Parathyroid adenoma (tissue), 2 donors: ENCODE measurements at regions not wholly inside any gene's neighbourhood (a gene's known extent, or its start where the extent isn't known, plus 50 kb on each side); places are given as distances from the start of the nearest gene placed in this dataset.

Experiments
- H2AFZ ChIP-seq: fragments of 300-600 bp; sonication (generic); one replicate; pipeline ENCODE4 v1.7.0; 2017; ENCODE audit warnings: antibody characterized with exemption, mild to moderate bottlenecking
- H3K27ac ChIP-seq: fragments of 300-600 bp; sonication (generic); one replicate; pipeline ENCODE4 v1.7.0; 2017
- H3K27me3 ChIP-seq: fragments of 300-600 bp; sonication (generic); one replicate; pipeline ENCODE4 v1.7.0; 2017; ENCODE audit warnings: low read length; ENCODE audit not compliant: control insufficient read depth, insufficient read depth
- H3K36me3 ChIP-seq: fragments of 300-600 bp; sonication (generic); one replicate; pipeline ENCODE4 v1.7.0; 2017; ENCODE audit warnings: low read length; ENCODE audit not compliant: control insufficient read depth, insufficient read depth
- H3K4me1 ChIP-seq: fragments of 300-600 bp; sonication (generic); one replicate; pipeline ENCODE4 v1.7.0; 2017; ENCODE audit warnings: control low read depth
- H3K4me2 ChIP-seq: fragments of 300-600 bp; sonication (generic); one replicate; pipeline ENCODE4 v1.7.0; 2017; ENCODE audit warnings: low read length
- H3K4me3 ChIP-seq: fragments of 300-600 bp; sonication (generic); one replicate; pipeline ENCODE4 v1.7.0; 2017; ENCODE audit warnings: low read depth, low read length
- H3K79me2 ChIP-seq: fragments of 300-600 bp; sonication (generic); one replicate; pipeline ENCODE4 v1.7.0; 2017; ENCODE audit warnings: control low read depth
- H3K9ac ChIP-seq: fragments of 300-600 bp; sonication (generic); one replicate; pipeline ENCODE4 v1.7.0; 2017; ENCODE audit warnings: mild to moderate bottlenecking
- H3K9me3 ChIP-seq: fragments of 300-600 bp; sonication (generic); one replicate; pipeline ENCODE4 v1.7.0; 2017; ENCODE audit warnings: low read length; ENCODE audit not compliant: control insufficient read depth
- CTCF ChIP-seq: fragments of 300-600 bp; sonication (generic); IDR thresholded peaks from one replicate; pipeline ENCODE4 v1.7.0; 2017; ENCODE audit warnings: antibody characterized with exemption, mild to moderate bottlenecking
- donor health status: primary hyperparathyroidism.

GRCh38 chr6:135796643-135797305 is 54.7 kb upstream of the PDE7B start:
- Histone ChIP-seq H3K27me3 (no peaks in the 10 kb centered on the region), H3K4me1 (no peaks in the 10 kb centered on the region), H3K4me2 (no peak overlapping the region), H3K36me3 (no peaks in the 10 kb centered on the region), H3K79me2 (no peaks in the 10 kb centered on the region), H2AFZ (no peak overlapping the region), H3K4me3 (no peak overlapping the region), H3K9me3 (no peaks in the 10 kb centered on the region), H3K9ac (no peak overlapping the region), H3K27ac (no peak overlapping the region)
- TF ChIP-seq CTCF = no peak

GRCh38 chr6:135797361-135797760 is 54.1 kb upstream of the PDE7B start:
- no peaks in the 10 kb centered on the region for H3K79me2 ChIP-seq

GRCh38 chr6:135798751-135799515 is 52.6 kb upstream of the PDE7B start:
- Histone ChIP-seq H3K4me1 (no peaks in the 10 kb centered on the region), H3K79me2 (no peaks in the 10 kb centered on the region), H3K9ac (no peak overlapping the region), H3K36me3 (no peaks in the 10 kb centered on the region), H3K27ac (no peak overlapping the region), H3K4me3 (no peak overlapping the region), H3K27me3 (no peaks in the 10 kb centered on the region), H2AFZ (peak overlapping the region; percentile 5), H3K4me2 (no peak overlapping the region), H3K9me3 (no peaks in the 10 kb centered on the region)
- TF ChIP-seq CTCF = no peak

More at GRCh38 chr6:135797361-135797760, 54.1 kb upstream of the PDE7B start:
- no peaks in the 10 kb centered on the region for H3K27me3 ChIP-seq
- H2AFZ ChIP-seq = no peak overlapping the region
- no peaks in the 10 kb centered on the region for H3K9me3 ChIP-seq
- no peaks in the 10 kb centered on the region for H3K4me1 ChIP-seq
- H3K36me3 ChIP-seq = no peaks in the 10 kb centered on the region
- TF ChIP-seq CTCF = no peak
- H3K9ac ChIP-seq = no peak overlapping the region
- H3K4me3 ChIP-seq = no peak overlapping the region
- H3K4me2 ChIP-seq = no peak overlapping the region
- no peak overlapping the region for H3K27ac ChIP-seq
